Amniotic stem cell (primary cell): ENCODE measurements at regions not wholly inside any gene's neighbourhood (a gene's known extent, or its start where the extent isn't known, plus 50 kb on each side); places are given as distances from the start of the nearest gene placed in this dataset.
"Not testable (repeated sequence)": the region's sequence is repeated elsewhere in the genome, so short reads cannot be mapped to it uniquely, and the experiment has no call there.

Experiments
- DNase-seq: peaks from one replicate; lab custom pipeline; 2025; lab: John Stamatoyannopoulos, UW

- no peak for DNase-seq
These were observed 96.2 kb upstream of the CPM start for GRCh38 chr12:69028941-69029729.

DNA sequence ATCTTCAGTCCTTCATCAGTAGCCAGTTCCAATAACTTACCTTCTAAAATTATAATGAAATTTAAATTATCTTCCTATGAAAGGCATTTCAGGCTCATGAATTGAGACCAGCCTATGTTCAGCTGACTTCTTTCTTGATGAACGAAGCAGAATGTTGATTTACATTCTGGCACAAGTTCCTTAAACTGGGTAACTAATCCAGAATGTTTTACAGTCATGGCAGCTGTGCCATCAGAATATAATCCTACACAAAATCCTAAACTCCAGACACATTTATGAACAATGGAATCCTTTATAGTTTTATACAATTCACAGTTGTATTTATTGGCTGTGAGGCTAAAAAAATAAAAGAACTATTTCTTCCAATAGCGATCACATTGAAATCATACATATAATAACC, 97.3 kb upstream of the CPM start:
- DNase-seq: no peak

GRCh38 chr12:69036533-69036932, 103.6 kb upstream of the CPM start:
- no peak for DNase-seq

GRCh38 chr12:69036999-69037398, 104.0 kb upstream of the CPM start:
- DNase-seq: no peak

DNA sequence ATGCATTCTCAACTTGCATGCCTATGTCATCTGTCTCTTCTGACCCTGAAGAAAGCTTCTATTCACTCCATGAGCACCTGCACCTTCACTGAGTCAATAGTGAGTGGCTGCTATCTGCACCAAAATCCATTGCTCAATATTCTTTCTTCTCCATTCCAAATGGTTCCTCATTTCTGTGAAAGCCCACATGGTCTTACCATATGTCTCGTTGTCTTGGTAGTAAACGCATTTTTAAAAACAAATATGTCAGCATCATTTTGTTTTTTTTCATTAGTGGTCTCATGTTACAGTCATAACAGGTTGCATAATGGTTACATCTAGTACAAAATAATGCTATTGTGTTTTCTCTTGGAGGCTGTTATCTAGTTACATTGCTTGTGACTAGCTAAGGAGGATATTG, 106.9 kb upstream of the CPM start:
- no peak for DNase-seq

DNA sequence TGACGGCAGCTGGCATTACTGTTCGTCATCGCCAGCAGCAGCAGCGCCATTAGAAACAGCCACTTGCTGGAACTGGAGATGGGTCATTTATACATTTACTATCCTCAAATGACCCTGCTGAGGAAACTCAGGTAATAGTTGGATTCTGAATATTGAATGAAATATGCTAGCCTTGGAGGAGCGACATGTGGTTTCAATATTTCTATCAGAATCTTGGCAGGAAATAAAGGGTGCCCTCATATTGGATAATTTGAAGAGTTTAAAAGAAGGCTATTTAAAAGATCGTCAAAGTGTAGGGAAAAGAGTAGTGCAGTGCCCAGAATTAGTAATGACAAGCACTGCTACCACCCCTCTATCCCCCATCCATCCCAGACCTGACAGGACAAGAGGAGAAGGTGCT, 109.6 kb upstream of the CPM start:
- DNase-seq: no peak

- no peak for DNase-seq
These were observed 110.0 kb upstream of the CPM start for GRCh38 chr12:69042970-69043369.

- no peak for DNase-seq
These were observed 111.9 kb upstream of the CPM start for GRCh38 chr12:69044887-69045286.

GRCh38 chr12:69045430-69045829, 112.5 kb upstream of the CPM start:
- no peak for DNase-seq

DNA sequence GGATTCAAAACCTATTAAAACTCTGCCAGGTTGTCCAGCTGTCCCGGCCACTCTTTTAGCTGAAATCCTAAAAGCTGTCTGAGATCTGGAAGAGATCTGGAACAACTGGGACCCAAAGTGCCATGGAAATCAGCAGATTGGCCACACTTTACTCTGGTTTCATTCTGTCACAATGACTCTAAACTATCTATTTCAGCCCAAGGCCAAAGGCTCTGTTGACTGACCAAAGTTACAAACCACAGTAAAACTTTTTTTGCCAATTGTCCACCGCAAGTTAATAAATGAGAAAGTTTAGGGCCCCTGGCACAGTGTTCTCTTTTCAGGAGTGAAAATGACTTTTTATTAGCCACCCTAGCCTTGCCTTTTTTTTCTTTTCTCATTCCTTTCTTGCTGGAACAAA, 113.4 kb upstream of the CPM start:
- DNase-seq: no peak

DNA sequence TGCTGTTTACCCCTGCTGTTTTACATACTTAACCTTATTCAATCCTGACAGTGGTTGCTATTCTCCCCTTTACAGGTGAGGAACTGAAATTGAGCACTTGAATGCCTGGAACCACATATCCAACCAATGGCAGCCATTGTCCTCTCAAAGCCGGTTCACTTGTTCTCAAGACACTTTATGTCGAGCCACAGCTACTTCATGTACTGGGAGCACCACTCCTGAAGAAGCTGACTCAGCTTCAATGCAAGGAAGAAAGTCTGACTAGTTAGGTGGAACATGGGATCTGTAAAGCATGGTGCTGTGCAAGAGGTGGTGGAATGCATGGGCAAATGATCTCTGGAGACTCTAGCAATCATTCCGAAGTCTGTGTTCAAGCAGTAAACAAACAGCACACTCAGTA, 113.9 kb upstream of the CPM start:
- no peak for DNase-seq

DNA sequence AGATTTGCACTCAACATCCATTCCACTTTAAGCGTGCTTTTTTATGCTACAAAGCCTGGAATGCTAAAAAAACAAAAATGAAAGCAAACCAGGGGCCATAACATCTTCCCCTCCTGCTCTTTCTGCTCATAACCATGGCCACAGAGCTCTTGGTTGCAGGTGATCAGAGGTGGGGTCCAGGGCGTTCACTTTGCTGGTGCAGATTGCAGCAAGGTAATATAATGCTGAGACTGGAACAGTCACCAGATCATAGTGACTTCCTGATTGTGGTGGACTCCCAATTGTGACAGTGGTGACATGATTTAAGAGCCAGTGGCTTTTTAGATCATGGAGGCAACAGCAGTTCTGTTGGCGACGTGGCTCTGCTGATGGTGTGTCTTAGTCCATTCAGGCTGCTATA, 115.0 kb upstream of the CPM start:
- DNase-seq: no peak

DNA sequence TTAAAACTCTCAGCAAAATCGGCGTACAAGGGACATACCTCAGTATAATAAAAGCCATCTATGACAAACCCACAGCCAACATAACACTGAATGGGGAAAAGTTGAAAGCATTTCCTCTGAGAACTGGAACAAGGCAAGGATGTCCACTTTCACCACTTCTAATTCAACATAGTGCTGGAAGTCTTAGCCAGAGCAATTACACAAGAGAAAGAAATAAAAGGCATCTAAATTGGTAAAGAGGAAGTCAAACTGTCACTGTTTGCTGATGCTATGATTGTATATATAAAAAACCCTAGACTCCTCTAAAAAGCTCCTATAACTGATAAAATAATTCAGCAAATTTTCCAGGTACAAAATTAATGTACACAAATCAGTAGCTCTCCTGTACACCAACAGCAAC, 116.9 kb upstream of the CPM start:
- not testable (repeated sequence) for DNase-seq

GRCh38 chr12:69052613-69053408, 119.8 kb upstream of the CPM start:
- DNase-seq: peak; percentile 52

DNA sequence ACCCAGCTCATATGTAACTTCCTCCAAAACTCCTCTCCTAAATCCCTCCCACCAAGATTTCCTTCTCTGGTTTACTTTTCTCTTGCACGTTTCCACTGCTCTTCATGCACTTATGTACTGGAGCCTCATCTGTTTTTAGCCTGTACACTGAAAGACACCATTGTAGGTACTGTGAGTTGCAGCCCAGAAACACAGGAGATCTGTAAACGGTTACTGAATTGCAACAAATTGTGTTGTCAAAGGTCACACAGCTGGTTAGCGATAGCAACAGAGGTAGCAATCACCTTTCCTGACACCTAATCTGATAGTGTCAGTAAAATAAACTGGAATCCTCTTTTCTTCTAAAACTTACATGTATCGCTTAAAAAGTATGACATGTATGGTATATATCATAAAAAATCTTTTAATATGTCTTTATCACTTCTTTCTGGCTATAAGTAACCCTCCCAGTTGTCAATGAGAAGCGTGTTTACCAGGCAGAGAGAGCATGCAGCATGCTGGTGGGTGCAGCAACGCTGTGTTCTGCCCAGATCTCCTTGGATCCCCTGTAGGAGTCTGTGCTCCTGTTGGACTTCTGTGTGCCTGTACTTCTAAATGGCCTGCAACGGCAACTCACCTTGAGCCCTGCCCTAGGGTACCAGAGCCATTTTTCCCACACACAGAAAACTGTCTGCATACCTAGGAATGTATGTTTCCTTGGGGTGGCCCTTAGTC, 121.5 kb upstream of the CPM start:
- no peak for DNase-seq

GRCh38 chr12:69055280-69055679, 122.3 kb upstream of the CPM start:
- no peak for DNase-seq

GRCh38 chr12:69055706-69056105, 122.7 kb upstream of the CPM start:
- no peak for DNase-seq

GRCh38 chr12:69056743-69057515, 124.0 kb upstream of the CPM start:
- DNase-seq: no peak

GRCh38 chr12:69057742-69058141, 124.8 kb upstream of the CPM start:
- DNase-seq: no peak

- peak; percentile 54 for DNase-seq
These were observed 126.8 kb upstream of the CPM start for GRCh38 chr12:69059465-69060457.

DNA sequence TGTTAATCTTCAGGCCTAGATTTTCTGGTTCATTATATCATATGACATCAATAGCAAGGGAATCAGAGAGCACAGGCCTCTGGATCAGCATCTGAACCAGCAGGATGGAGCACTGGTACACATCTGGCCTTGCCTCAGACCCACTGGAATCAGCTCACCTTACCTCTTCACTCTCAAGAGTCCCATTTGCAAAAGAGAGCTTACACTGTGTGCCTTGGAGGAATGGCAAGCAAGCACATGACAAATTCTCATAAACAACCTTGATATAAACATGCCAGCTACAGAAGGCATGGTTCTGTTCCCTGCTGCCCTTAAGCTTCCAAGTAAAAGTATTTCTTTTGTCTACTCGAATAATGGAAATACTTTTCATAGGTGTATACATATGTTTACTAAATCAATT, 128.6 kb upstream of the CPM start:
- no peak for DNase-seq
